ENCODE measurements at regions not wholly inside any gene's neighbourhood (a gene's known extent, or its start where the extent isn't known, plus 50 kb on each side); places are given as distances from the start of the nearest gene placed in this dataset.

DNA sequence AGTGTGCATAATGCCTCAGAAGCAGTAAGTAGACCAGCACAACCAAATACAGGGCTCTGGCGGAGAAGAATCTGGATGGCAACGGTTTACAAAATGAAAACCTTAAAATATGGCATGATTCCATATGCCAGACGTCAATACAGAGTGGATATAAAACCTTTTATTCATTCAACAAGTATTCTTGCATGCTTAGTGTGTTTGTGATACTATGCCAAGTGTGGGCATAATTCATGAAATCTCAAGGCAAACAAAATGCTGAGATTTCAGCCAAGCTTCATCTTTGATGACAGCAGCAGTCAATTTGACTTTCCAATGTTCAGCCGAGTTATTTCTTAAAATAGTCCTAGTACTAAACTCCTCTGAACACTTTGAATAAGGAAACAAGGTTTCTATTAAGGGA, 119.4 kb downstream of the CD24 start:
- no peaks in the 10 kb centered on the region for H3K36me3 ChIP-seq
- no peak overlapping the region for H3K4me3 ChIP-seq
- no peak for DNase-seq (ENCODE audit: low spot score in 2 of 2)
- peaks cover 9% of the 10 kb centered on the region for H3K4me1 ChIP-seq
- WGBS, result 50% methylated on average over 4 of the region's 4 CpGs
- TF ChIP-seq, protein P1, sequence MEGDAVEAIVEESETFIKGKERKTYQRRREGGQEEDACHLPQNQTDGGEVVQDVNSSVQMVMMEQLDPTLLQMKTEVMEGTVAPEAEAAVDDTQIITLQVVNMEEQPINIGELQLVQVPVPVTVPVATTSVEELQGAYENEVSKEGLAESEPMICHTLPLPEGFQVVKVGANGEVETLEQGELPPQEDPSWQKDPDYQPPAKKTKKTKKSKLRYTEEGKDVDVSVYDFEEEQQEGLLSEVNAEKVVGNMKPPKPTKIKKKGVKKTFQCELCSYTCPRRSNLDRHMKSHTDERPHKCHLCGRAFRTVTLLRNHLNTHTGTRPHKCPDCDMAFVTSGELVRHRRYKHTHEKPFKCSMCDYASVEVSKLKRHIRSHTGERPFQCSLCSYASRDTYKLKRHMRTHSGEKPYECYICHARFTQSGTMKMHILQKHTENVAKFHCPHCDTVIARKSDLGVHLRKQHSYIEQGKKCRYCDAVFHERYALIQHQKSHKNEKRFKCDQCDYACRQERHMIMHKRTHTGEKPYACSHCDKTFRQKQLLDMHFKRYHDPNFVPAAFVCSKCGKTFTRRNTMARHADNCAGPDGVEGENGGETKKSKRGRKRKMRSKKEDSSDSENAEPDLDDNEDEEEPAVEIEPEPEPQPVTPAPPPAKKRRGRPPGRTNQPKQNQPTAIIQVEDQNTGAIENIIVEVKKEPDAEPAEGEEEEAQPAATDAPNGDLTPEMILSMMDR (IDR thresholded peaks at IDR 0.05), result no peak
- TF ChIP-seq EP300 (IDR thresholded peaks at IDR 0.05) (no peak), POLR2AphosphoS5 (IDR thresholded peaks at IDR 0.05) (no peak), POLR2A (IDR thresholded peaks at IDR 0.05) (no peak)
- H3K9me3 ChIP-seq, result no peaks in the 10 kb centered on the region
- no peak overlapping the region for H3K27ac ChIP-seq
- H3K27me3 ChIP-seq, result no peaks in the 10 kb centered on the region

DNA sequence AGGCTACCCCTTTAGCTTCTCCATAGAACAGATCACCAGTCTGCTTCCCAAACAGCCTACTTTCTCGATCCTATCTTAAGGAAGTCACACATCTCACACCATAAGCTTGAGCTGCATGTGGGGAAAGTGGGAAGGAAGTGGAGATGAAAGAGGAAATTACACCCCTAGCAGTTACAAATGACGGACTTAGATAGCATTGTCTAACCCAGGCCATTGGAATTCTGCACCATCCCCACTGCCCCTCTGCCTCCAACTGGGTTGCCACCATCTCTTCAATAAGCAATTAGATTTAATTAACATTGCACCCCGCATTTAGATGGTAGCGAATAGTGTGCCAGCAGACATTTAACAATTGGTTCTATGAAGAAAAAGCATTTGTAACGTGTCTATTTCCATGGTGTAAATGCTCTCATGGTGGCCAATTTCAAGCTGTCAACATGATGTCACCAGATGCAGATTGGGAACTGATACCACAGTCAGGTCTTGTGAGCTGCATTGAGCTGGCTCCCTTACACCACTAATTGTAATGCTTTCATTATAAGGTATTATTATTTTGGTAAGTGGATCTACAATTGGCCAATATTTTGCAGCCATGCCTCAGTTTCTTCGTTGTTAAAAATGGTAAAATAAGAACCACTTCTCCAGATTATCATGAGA, 124.7 kb downstream of the CD24 start:
- no peak for DNase-seq (ENCODE audit: low spot score in 2 of 2)
- no peak overlapping the region for H3K4me3 ChIP-seq
- no peaks in the 10 kb centered on the region for H3K9me3 ChIP-seq
- H3K4me1 ChIP-seq, result no peaks in the 10 kb centered on the region
- H3K36me3 ChIP-seq, result no peaks in the 10 kb centered on the region
- no peaks in the 10 kb centered on the region for H3K27me3 ChIP-seq
- no peak for TF ChIP-seq EP300 (IDR thresholded peaks at IDR 0.05)
- TF ChIP-seq POLR2AphosphoS5 (IDR thresholded peaks at IDR 0.05), result no peak
- TF ChIP-seq, protein P1 (IDR thresholded peaks at IDR 0.05), result no peak
- TF ChIP-seq POLR2A (IDR thresholded peaks at IDR 0.05), result no peak
- H3K27ac ChIP-seq, result no peak overlapping the region
- 77% methylated on average over 6 of the region's 6 CpGs for WGBS

DNA sequence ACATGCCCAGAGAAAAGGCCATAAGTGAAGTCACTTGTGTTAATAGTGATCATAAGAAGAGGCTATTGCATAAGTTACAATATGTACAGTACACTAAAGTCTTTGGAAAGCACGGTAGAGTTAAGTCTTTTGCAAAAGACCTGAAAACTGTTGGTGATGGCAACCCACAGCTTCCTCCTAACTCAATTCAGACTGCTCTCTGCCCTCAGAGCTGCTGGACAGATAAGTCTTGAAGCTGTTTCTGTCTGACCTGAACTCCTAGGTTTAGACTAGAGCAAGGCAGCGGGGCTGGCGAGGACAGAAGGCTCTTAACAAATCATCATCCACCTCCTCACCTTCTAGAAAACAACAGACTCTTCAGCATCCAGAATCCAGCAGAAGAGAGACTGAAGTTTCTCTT, 125.4 kb downstream of the CD24 start:
- Histone ChIP-seq H3K27ac (no peak overlapping the region), H3K27me3 (no peaks in the 10 kb centered on the region), H3K9me3 (no peaks in the 10 kb centered on the region), H3K36me3 (no peaks in the 10 kb centered on the region), H3K4me1 (no peaks in the 10 kb centered on the region), H3K4me3 (no peak overlapping the region)
- DNase-seq (ENCODE audit: low spot score in 2 of 2), result no peak
- TF ChIP-seq EP300 (IDR thresholded peaks at IDR 0.05), result no peak
- TF ChIP-seq POLR2AphosphoS5 (IDR thresholded peaks at IDR 0.05), result no peak
- TF ChIP-seq, protein P1 (IDR thresholded peaks at IDR 0.05), result no peak
- TF ChIP-seq POLR2A (IDR thresholded peaks at IDR 0.05), result no peak
- 80% methylated on average over 3 of the region's 3 CpGs for WGBS

DNA sequence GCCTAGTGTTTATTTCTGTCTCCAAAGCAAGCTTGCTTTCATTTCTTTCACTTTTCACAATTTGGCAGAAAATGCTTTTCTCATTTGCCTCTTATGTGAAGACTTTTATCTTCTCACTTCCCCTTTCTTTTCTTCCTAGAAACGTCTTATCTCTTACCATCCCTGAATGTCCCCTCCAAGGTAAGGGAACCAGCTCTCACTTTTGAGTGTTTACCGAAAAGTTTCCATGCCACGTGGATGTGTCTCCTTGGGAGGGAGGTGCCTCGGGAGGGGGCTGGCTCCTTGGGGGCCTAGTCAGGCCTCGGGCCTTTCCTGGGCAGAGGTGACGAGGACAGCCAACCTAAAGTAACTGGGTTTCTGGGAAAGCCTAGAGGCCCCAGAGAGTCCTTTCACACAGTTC, 127.4 kb downstream of the CD24 start:
- Histone ChIP-seq H3K4me1 (no peaks in the 10 kb centered on the region), H3K36me3 (no peaks in the 10 kb centered on the region), H3K4me3 (no peak overlapping the region), H3K9me3 (no peaks in the 10 kb centered on the region), H3K27ac (no peak overlapping the region), H3K27me3 (no peaks in the 10 kb centered on the region)
- DNase-seq (ENCODE audit: low spot score in 2 of 2), result no peak
- WGBS, result 81% methylated on average over 6 of the region's 6 CpGs
- TF ChIP-seq EP300 (IDR thresholded peaks at IDR 0.05) (no peak), POLR2A (IDR thresholded peaks at IDR 0.05) (no peak), POLR2AphosphoS5 (IDR thresholded peaks at IDR 0.05) (no peak)
- TF ChIP-seq, protein P1 (IDR thresholded peaks at IDR 0.05), result no peak

DNA sequence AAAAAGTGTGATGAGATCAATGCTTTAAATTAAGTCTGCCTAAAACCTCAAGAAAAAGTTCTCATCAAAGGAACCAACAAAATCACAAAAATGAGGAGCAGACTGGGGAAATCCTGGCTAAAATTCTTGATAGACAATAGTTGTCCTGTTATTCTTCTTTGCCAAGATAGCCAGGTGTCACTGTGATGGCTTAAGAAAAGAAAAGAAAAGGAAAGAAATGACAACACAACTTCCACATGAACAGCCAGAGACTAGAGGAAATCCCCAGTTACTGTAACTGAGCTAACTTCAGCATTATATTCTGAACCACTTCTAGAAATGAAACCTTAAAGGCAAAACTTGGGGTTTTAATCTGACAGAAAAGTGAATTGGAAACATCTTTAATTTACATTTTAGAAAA, 129.6 kb downstream of the CD24 start:
- DNase-seq (ENCODE audit: low spot score in 2 of 2), result no peak
- TF ChIP-seq, protein P1 (IDR thresholded peaks at IDR 0.05), result no peak
- no peak for TF ChIP-seq POLR2A (IDR thresholded peaks at IDR 0.05)
- H3K27ac ChIP-seq, result no peak overlapping the region
- no peak overlapping the region for H3K4me3 ChIP-seq
- H3K4me1 ChIP-seq, result no peaks in the 10 kb centered on the region
- no peaks in the 10 kb centered on the region for H3K36me3 ChIP-seq
- no peaks in the 10 kb centered on the region for H3K27me3 ChIP-seq
- no peaks in the 10 kb centered on the region for H3K9me3 ChIP-seq
